RWPE2 (cell line): ENCODE measurements at regions not wholly inside any gene's neighbourhood (a gene's known extent, or its start where the extent isn't known, plus 50 kb on each side); places are given as distances from the start of the nearest gene placed in this dataset.
A peak's percentile ranks its signal among the peaks of the same experiment; 100 is the strongest.

Experiments used
- ATAC-seq: fragments of 200-7000 bp; cut with Tn5 transposase; 3 replicates; pipeline ENCODE4 v1.9.1; 2021; ENCODE audit warnings: low read depth
- DNase-seq: peaks from one replicate; pipeline ENCODE4 v3.0.0-alpha.2; 2020; ENCODE audit warnings: low spot score
- H3K27ac ChIP-seq: fragments of 450-650 bp; 2 replicates; pipeline ENCODE4 v1.5.1; 2017; ENCODE audit warnings: mild to moderate bottlenecking; ENCODE audit not compliant: poor library complexity, severe bottlenecking
- H3K27me3 ChIP-seq: fragments of 250-450 bp; sonication (Bioruptor Pico); 2 replicates; pipeline ENCODE4 v1.5.1; 2021; ENCODE audit warnings: mild to moderate bottlenecking, moderate library complexity; ENCODE audit not compliant: insufficient read depth, poor library complexity, severe bottlenecking
- H3K36me3 ChIP-seq: fragments of 250-450 bp; sonication (Bioruptor Pico); 2 replicates; pipeline ENCODE4 v1.5.1; 2020; ENCODE audit warnings: low read depth, mild to moderate bottlenecking, moderate library complexity
- H3K4me1 ChIP-seq: fragments of 250-450 bp; sonication (Bioruptor Pico); 2 replicates; pipeline ENCODE4 v1.5.1; 2021; ENCODE audit warnings: mild to moderate bottlenecking, moderate library complexity; ENCODE audit not compliant: insufficient read depth, poor library complexity, severe bottlenecking
- H3K4me3 ChIP-seq: fragments of 250-450 bp; sonication (Bioruptor Pico); 2 replicates; pipeline ENCODE4 v1.5.1; 2021; ENCODE audit warnings: mild to moderate bottlenecking, moderate library complexity; ENCODE audit not compliant: severe bottlenecking
- H3K9me3 ChIP-seq: fragments of 250-450 bp; sonication (Bioruptor Pico); 2 replicates; pipeline ENCODE4 v1.5.1; 2021; ENCODE audit warnings: mild to moderate bottlenecking, moderate library complexity; ENCODE audit not compliant: severe bottlenecking
- TF ChIP-seq, protein P1 (sequence below): fragments of 450-650 bp; IDR thresholded peaks from one replicate; pipeline ENCODE4 v1.5.1; 2017; ENCODE audit warnings: mild to moderate bottlenecking, moderate library complexity; ENCODE audit not compliant: poor library complexity, severe bottlenecking

DNA sequence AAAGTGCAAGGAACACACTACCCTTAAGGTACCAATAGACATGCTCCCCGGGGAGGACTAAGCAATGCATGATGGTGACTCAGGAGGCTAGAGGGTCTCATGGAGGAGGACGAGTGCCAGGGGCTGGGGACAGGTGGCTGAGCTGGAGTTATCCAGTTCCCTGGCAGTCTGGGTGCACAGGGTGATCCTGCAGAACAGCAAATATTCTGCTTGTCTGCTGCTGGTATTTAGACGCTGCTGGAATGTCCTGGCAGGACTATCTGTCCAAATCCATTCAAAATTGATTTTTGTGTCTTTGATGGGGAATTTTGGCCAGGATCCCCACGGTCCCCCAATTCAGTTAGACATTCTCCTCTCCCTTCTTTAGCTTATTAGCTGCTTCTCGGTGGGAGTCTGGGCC is 138.7 kb downstream of the C12orf75 start:
- TF ChIP-seq, protein P1, sequence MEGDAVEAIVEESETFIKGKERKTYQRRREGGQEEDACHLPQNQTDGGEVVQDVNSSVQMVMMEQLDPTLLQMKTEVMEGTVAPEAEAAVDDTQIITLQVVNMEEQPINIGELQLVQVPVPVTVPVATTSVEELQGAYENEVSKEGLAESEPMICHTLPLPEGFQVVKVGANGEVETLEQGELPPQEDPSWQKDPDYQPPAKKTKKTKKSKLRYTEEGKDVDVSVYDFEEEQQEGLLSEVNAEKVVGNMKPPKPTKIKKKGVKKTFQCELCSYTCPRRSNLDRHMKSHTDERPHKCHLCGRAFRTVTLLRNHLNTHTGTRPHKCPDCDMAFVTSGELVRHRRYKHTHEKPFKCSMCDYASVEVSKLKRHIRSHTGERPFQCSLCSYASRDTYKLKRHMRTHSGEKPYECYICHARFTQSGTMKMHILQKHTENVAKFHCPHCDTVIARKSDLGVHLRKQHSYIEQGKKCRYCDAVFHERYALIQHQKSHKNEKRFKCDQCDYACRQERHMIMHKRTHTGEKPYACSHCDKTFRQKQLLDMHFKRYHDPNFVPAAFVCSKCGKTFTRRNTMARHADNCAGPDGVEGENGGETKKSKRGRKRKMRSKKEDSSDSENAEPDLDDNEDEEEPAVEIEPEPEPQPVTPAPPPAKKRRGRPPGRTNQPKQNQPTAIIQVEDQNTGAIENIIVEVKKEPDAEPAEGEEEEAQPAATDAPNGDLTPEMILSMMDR: no peak
- DNase-seq (no peak), ATAC-seq (no peak)
- Histone ChIP-seq H3K4me3 (no peak overlapping the region), H3K9me3 (no peaks in the 10 kb centered on the region), H3K27ac (no peak overlapping the region), H3K4me1 (no peaks in the 10 kb centered on the region), H3K36me3 (no peaks in the 10 kb centered on the region), H3K27me3 (no peaks in the 10 kb centered on the region)

DNA sequence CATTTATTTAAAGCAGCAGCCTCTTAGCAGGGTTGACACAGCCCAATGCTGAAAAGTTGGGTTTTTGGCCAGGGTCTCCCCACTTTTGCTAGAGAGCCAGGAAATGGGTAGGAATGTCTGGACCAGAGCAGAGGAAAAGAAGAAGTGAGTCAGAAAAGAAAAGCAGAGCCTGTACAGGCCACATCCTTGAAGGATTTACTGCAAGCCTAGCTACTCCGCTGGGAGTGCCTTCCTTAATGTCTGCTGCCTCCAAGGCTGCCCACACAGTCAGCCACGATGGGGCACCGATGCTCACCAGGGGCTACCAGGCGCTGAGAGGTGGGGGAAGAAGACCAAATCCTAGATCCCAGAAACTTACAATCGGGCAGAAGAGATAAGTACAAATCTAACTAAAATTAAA is 139.2 kb downstream of the C12orf75 start:
- Histone ChIP-seq H3K4me1 (peaks cover 2% of the 10 kb centered on the region), H3K36me3 (no peaks in the 10 kb centered on the region), H3K27me3 (no peaks in the 10 kb centered on the region), H3K9me3 (no peaks in the 10 kb centered on the region), H3K4me3 (no peak overlapping the region), H3K27ac (no peak overlapping the region)
- ATAC-seq (no peak), DNase-seq (no peak)
- TF ChIP-seq, protein P1: no peak

DNA sequence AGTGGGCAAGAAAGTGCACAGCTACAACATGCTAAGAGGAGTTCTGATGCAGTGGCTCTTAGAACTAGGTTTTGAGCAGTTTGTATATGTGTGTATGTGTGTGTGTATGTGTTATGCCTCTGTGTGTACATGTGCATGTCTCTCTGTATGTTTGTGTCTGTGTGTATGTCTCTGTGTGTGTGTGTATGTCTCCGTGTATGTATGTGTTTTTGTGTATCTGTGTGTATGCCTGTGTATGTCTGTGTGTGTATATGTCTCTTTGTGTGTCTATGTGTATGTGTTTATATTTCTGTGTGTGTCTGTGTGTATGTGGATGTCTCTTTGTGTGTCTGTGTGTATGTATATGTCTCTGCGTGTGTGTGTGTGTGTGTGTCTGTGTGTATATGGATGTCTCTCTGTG is 139.6 kb downstream of the C12orf75 start:
- TF ChIP-seq, protein P1: no peak
- no peak for DNase-seq
- H3K36me3 ChIP-seq: no peaks in the 10 kb centered on the region

DNA sequence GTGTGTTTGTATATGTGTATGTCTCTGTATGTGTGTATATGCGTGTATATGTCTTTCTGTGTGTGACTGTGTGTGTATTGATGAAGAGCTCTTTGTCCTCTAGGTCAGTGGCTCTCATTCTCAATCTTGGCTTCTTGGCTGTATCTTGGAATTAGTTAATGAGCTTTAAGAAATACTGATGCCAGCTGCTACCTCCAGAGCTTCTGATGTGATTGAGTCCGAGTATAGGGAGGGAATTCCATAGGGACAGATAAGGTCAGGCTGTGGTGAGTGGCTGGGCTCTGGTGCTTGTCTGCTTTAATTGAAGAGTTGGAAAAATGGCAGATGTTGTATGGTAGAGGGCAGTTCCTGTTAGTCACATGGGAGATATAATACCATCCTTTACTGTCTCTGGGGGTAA is 140.1 kb downstream of the C12orf75 start:
- no peaks in the 10 kb centered on the region for H3K27me3 ChIP-seq
- TF ChIP-seq, protein P1: no peak
- peaks cover 4% of the 10 kb centered on the region for H3K4me1 ChIP-seq
- no peaks in the 10 kb centered on the region for H3K36me3 ChIP-seq
- H3K27ac ChIP-seq: no peak overlapping the region
- DNase-seq: no peak
- H3K9me3 ChIP-seq: no peaks in the 10 kb centered on the region
- ATAC-seq: no peak
- H3K4me3 ChIP-seq: no peak overlapping the region

More for the DNA sequence above, 139.6 kb downstream of the C12orf75 start:
- Histone ChIP-seq H3K9me3 (no peaks in the 10 kb centered on the region), H3K27me3 (no peaks in the 10 kb centered on the region), H3K4me1 (peaks cover 4% of the 10 kb centered on the region), H3K4me3 (no peak overlapping the region), H3K27ac (no peak overlapping the region)
- no peak for ATAC-seq

DNA sequence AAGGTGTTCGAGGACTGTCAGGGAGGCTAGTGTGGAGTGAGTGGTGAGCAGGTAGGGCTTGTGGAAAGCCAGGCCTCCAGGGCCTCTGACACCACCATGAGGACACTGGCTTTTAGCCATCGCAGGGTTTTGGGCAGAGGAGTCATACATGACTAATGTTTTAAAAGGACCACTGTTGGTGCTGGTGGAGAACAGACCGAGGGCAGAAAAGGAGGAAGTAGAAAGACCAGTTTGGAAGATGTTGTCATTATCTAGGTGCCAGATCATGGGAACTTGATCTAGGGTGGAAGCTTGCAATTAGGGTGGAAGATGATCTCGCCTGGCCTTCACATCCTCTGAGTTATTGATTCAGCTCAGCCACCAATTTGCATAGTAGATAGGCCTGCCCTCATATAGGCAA is 144.2 kb downstream of the C12orf75 start:
- TF ChIP-seq, protein P1: no peak
- DNase-seq (no peak), ATAC-seq (peak; percentile 82)
- H3K4me3 ChIP-seq: no peak overlapping the region
- H3K9me3 ChIP-seq: no peaks in the 10 kb centered on the region
- H3K27ac ChIP-seq: no peak overlapping the region
- H3K36me3 ChIP-seq: no peaks in the 10 kb centered on the region
- no peaks in the 10 kb centered on the region for H3K27me3 ChIP-seq
- peaks cover 4% of the 10 kb centered on the region for H3K4me1 ChIP-seq
